ENCODE measurements at regions not wholly inside any gene's neighbourhood (a gene's known extent, or its start where the extent isn't known, plus 50 kb on each side); places are given as distances from the start of the nearest gene placed in this dataset.
"Not testable (repeated sequence)": the region's sequence is repeated elsewhere in the genome, so short reads cannot be mapped to it uniquely, and the experiment has no call there.

- no peak for DNase-seq (ENCODE audit: low spot score)
These were observed 349.2 kb upstream of the KLF4 start for GRCh38 chr9:107838766-107839165.

- no peak for DNase-seq (ENCODE audit: low spot score)
These were observed 346.7 kb upstream of the KLF4 start for GRCh38 chr9:107836300-107836699.

GRCh38 chr9:107833295-107833694 lies 343.7 kb upstream of the KLF4 start:
- no peak for DNase-seq (ENCODE audit: low spot score)

- DNase-seq (ENCODE audit: low spot score): no peak
These were observed 343.3 kb upstream of the KLF4 start for GRCh38 chr9:107832871-107833270.

- DNase-seq (ENCODE audit: low spot score): no peak
These were observed 340.9 kb upstream of the KLF4 start for GRCh38 chr9:107830479-107830878.

- no peak for DNase-seq (ENCODE audit: low spot score)
These were observed 338.3 kb upstream of the KLF4 start for GRCh38 chr9:107827884-107828283.

GRCh38 chr9:107827304-107827703 lies 337.7 kb upstream of the KLF4 start:
- no peak for DNase-seq (ENCODE audit: low spot score)

GRCh38 chr9:107826688-107826983 lies 337.1 kb upstream of the KLF4 start:
- DNase-seq (ENCODE audit: low spot score): not testable (repeated sequence)

- no peak for DNase-seq (ENCODE audit: low spot score)
These were observed 335.0 kb upstream of the KLF4 start for GRCh38 chr9:107824556-107824955.

- no peak for DNase-seq (ENCODE audit: low spot score)
These were observed 330.4 kb upstream of the KLF4 start for GRCh38 chr9:107819772-107820565.

- DNase-seq (ENCODE audit: low spot score): not testable (repeated sequence)
These were observed 328.9 kb upstream of the KLF4 start for GRCh38 chr9:107818503-107818829.

- DNase-seq (ENCODE audit: low spot score): not testable (repeated sequence)
These were observed 328.3 kb upstream of the KLF4 start for GRCh38 chr9:107817595-107818502.

GRCh38 chr9:107816561-107817021 lies 327.0 kb upstream of the KLF4 start:
- no peak for DNase-seq (ENCODE audit: low spot score)

GRCh38 chr9:107815782-107816560 lies 326.4 kb upstream of the KLF4 start:
- no peak for DNase-seq (ENCODE audit: low spot score)

GRCh38 chr9:107813287-107813686 lies 323.7 kb upstream of the KLF4 start:
- DNase-seq (ENCODE audit: low spot score): no peak

- DNase-seq (ENCODE audit: low spot score): no peak
These were observed 320.9 kb upstream of the KLF4 start for GRCh38 chr9:107810461-107810961.

- DNase-seq (ENCODE audit: low spot score): no peak
These were observed 320.4 kb upstream of the KLF4 start for GRCh38 chr9:107809871-107810460.

- DNase-seq (ENCODE audit: low spot score): no peak
These were observed 317.6 kb upstream of the KLF4 start for GRCh38 chr9:107807183-107807582.

- no peak for DNase-seq (ENCODE audit: low spot score)
These were observed 315.6 kb upstream of the KLF4 start for GRCh38 chr9:107805201-107805600.

GRCh38 chr9:107794259-107794658 lies 304.7 kb upstream of the KLF4 start:
- no peak for DNase-seq (ENCODE audit: low spot score)

GRCh38 chr9:107793541-107793940 lies 304.0 kb upstream of the KLF4 start:
- DNase-seq (ENCODE audit: low spot score): no peak

GRCh38 chr9:107792596-107792995 lies 303.0 kb upstream of the KLF4 start:
- DNase-seq (ENCODE audit: low spot score): no peak
